ENCODE measurements at regions not wholly inside any gene's neighbourhood (a gene's known extent, or its start where the extent isn't known, plus 50 kb on each side); places are given as distances from the start of the nearest gene placed in this dataset.

DNA sequence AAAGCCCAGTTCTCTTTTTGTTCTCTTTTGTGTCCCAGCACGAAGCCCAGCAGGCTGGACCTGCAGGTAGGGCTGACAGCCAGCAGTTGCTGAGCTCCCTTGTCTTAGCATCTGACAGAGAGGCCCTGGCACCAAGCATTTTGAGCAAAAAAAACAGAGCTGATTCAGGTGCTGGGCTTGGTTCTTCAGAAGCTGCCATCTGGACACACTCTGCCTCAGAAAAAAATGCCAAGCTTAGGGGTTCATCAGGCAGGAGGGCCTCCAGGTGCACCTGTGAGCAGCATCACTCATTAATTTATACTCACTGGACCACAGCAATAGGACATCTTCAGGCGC is 167.1 kb upstream of the PLD5 start (continued):
- TF ChIP-seq, protein P1, sequence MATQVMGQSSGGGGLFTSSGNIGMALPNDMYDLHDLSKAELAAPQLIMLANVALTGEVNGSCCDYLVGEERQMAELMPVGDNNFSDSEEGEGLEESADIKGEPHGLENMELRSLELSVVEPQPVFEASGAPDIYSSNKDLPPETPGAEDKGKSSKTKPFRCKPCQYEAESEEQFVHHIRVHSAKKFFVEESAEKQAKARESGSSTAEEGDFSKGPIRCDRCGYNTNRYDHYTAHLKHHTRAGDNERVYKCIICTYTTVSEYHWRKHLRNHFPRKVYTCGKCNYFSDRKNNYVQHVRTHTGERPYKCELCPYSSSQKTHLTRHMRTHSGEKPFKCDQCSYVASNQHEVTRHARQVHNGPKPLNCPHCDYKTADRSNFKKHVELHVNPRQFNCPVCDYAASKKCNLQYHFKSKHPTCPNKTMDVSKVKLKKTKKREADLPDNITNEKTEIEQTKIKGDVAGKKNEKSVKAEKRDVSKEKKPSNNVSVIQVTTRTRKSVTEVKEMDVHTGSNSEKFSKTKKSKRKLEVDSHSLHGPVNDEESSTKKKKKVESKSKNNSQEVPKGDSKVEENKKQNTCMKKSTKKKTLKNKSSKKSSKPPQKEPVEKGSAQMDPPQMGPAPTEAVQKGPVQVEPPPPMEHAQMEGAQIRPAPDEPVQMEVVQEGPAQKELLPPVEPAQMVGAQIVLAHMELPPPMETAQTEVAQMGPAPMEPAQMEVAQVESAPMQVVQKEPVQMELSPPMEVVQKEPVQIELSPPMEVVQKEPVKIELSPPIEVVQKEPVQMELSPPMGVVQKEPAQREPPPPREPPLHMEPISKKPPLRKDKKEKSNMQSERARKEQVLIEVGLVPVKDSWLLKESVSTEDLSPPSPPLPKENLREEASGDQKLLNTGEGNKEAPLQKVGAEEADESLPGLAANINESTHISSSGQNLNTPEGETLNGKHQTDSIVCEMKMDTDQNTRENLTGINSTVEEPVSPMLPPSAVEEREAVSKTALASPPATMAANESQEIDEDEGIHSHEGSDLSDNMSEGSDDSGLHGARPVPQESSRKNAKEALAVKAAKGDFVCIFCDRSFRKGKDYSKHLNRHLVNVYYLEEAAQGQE (IDR thresholded peaks at IDR 0.05; ENCODE audit: unreplicated experiment): no peak
- TF ChIP-seq EZH2 (IDR thresholded peaks at IDR 0.05; ENCODE audit: low read depth, unreplicated experiment): no peak
- no peak for TF ChIP-seq NANOG (IDR thresholded peaks at IDR 0.05; ENCODE audit: borderline replicate concordance)
- no peak for TF ChIP-seq ZNF331 (CRISPR knock-in tag; IDR thresholded peaks at IDR 0.05; ENCODE audit: low read depth)
- TF ChIP-seq POLR2AphosphoS5 (IDR thresholded peaks at IDR 0.05; ENCODE audit: low read depth): no peak
- TF ChIP-seq JUNB (IDR thresholded peaks at IDR 0.05; ENCODE audit: unreplicated experiment): no peak
- no peak for TF ChIP-seq ZNF114 (CRISPR knock-in tag; IDR thresholded peaks at IDR 0.05)
- TF ChIP-seq, protein P2, sequence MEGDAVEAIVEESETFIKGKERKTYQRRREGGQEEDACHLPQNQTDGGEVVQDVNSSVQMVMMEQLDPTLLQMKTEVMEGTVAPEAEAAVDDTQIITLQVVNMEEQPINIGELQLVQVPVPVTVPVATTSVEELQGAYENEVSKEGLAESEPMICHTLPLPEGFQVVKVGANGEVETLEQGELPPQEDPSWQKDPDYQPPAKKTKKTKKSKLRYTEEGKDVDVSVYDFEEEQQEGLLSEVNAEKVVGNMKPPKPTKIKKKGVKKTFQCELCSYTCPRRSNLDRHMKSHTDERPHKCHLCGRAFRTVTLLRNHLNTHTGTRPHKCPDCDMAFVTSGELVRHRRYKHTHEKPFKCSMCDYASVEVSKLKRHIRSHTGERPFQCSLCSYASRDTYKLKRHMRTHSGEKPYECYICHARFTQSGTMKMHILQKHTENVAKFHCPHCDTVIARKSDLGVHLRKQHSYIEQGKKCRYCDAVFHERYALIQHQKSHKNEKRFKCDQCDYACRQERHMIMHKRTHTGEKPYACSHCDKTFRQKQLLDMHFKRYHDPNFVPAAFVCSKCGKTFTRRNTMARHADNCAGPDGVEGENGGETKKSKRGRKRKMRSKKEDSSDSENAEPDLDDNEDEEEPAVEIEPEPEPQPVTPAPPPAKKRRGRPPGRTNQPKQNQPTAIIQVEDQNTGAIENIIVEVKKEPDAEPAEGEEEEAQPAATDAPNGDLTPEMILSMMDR (conservative IDR thresholded peaks at IDR 0.05; ENCODE audit: low read depth in 2 of 2): no peak

DNA sequence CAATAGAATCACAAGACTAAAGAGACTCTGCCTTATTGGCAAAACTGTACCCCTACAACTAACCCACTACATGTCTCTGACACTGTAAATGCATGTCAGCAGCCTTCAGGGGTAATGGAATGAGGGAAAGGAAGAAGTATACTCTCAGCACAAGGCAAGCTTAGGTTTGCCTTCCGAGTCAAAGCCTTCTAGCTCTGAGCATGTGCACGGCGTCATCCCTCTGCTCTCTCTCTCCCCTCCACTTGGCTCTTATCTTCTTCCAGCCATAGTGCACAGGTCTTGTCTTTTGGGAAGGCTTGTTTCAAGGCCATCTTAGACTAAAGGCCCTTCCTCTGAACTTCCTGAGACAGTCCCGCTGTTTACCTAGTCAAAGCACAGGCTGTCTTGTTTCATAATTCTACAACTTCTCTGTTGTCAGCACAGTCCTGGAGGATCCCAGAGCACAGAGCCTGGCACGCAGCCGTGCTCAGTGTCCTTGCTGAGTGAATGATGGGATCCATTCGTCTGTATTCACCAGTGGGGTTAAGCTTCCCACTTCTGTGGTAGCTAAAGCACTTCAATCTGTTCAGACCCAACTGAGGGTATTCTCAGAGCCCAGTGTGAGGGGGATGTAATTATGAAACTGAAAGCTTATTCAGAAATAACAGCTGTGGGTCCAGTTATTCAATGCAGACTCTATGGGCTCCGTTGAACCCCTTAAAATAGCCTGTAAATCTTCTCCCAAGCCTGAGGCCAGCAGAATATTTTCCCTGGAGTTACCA is 166.5 kb upstream of the PLD5 start:
- Mint-ChIP-seq H3K9me3 (peaks cover 5% of the 10 kb centered on the region; the same call in 2 of the 3 replicates), H3K36me3 (ENCODE audit: low read depth) (0 out of 3 replicates have a peak, but pooled peaks cover 3% of the 10 kb centered on the region), H3K4me3 (no peak overlapping the region), H3K27ac (no peak overlapping the region), H3K4me1 (no peaks in the 10 kb centered on the region), H3K27me3 (ENCODE audit: insufficient read depth, low read depth, poor library complexity) (no peaks in the 10 kb centered on the region)
- Histone ChIP-seq H3K27me3 (ENCODE audit: insufficient read depth) (no peaks in the 10 kb centered on the region), H2AFZ (0 out of 2 replicates have a peak overlapping the region, but pooled peaks have one; percentile 23), H3K9me2 (ENCODE audit: insufficient read depth) (no peaks in the 10 kb centered on the region), H3K27ac (ENCODE audit: low read depth) (no peak overlapping the region), H3K79me2 (replicated peaks; ENCODE audit: insufficient read depth) (no peaks in the 10 kb centered on the region), H4K20me1 (replicated peaks; ENCODE audit: insufficient read depth) (no peaks in the 10 kb centered on the region), H3F3A (replicated peaks; ENCODE audit: low read depth) (no peaks in the 10 kb centered on the region), H3K4me2 (no peak overlapping the region), H3K36me3 (ENCODE audit: insufficient read depth) (0 out of 2 replicates have a peak, but pooled peaks cover 5% of the 10 kb centered on the region), H3K4me3 (no peak overlapping the region), H3K4me1 (ENCODE audit: insufficient read depth) (no peaks in the 10 kb centered on the region)
- TF ChIP-seq CREB1 (CRISPR knock-in tag; IDR thresholded peaks at IDR 0.05; ENCODE audit: low read depth) (no peak), STAT1 (IDR thresholded peaks at IDR 0.05; ENCODE audit: unreplicated experiment) (no peak), NANOG (IDR thresholded peaks at IDR 0.05; ENCODE audit: borderline replicate concordance) (no peak), EZH2 (IDR thresholded peaks at IDR 0.05; ENCODE audit: low read depth, unreplicated experiment) (no peak), EZH2phosphoT487 (IDR thresholded peaks at IDR 0.05; ENCODE audit: unreplicated experiment) (no peak), POLR2AphosphoS5 (IDR thresholded peaks at IDR 0.05; ENCODE audit: low read depth) (no peak), ZNF331 (CRISPR knock-in tag; IDR thresholded peaks at IDR 0.05; ENCODE audit: low read depth) (no peak)
- TF ChIP-seq, protein P3, sequence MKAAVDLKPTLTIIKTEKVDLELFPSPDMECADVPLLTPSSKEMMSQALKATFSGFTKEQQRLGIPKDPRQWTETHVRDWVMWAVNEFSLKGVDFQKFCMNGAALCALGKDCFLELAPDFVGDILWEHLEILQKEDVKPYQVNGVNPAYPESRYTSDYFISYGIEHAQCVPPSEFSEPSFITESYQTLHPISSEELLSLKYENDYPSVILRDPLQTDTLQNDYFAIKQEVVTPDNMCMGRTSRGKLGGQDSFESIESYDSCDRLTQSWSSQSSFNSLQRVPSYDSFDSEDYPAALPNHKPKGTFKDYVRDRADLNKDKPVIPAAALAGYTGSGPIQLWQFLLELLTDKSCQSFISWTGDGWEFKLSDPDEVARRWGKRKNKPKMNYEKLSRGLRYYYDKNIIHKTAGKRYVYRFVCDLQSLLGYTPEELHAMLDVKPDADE (IDR thresholded peaks at IDR 0.05): no peak
- TF ChIP-seq, protein P1 (IDR thresholded peaks at IDR 0.05; ENCODE audit: unreplicated experiment): no peak
- DNase-seq (ENCODE audit: low spot score) (no peak), ATAC-seq (no peak)

All from GM23338 (cell line).